ENCODE measurements at regions not wholly inside any gene's neighbourhood (a gene's known extent, or its start where the extent isn't known, plus 50 kb on each side); places are given as distances from the start of the nearest gene placed in this dataset.

GRCh38 chr12:127941332-127941731 lies 325.6 kb upstream of the TMEM132C start:
- TF ChIP-seq EZH2phosphoT487 (conservative IDR thresholded peaks at IDR 0.05; ENCODE audit: low read length) (no peak), CTCF (IDR thresholded peaks at IDR 0.05; ENCODE audit: insufficient read depth, low read length, poor library complexity, severe bottlenecking) (no peak)
